K562 (cell line): ENCODE measurements at regions not wholly inside any gene's neighbourhood (a gene's known extent, or its start where the extent isn't known, plus 50 kb on each side); places are given as distances from the start of the nearest gene placed in this dataset.

Source experiments
- BHLHE40 ChIP-seq: IDR thresholded peaks from 2 replicates; pipeline ENCODE4 v1.6.1; 2011; ENCODE audit warnings: low read length, improper control_type of control experiment
- CBX2 ChIP-seq: fragments of 200-600 bp; sonication (generic); IDR thresholded peaks from one replicate; pipeline ENCODE4 v1.6.1; 2012; ENCODE audit warnings: mild to moderate bottlenecking, low read length, inconsistent platforms; ENCODE audit not compliant: insufficient read depth, poor library complexity, severe bottlenecking
- CCNT2 ChIP-seq: IDR thresholded peaks from 2 replicates; pipeline ENCODE4 v1.6.1; 2011; ENCODE audit warnings: borderline replicate concordance, low read depth, mild to moderate bottlenecking, moderate library complexity, mixed read lengths, low read length; ENCODE audit not compliant: insufficient read length; ENCODE audit errors: extremely low read depth
- CHD2 ChIP-seq: IDR thresholded peaks from 2 replicates; pipeline ENCODE4 v1.6.1; 2011; ENCODE audit warnings: low read depth, low read length
- MAFK ChIP-seq: IDR thresholded peaks from 2 replicates; pipeline ENCODE4 v1.6.1; 2011; ENCODE audit warnings: low read length, improper control_type of control experiment
- NFIC ChIP-seq: fragments of 450-650 bp; IDR thresholded peaks from 2 replicates; pipeline ENCODE4 v1.6.1; 2017; ENCODE audit warnings: mild to moderate bottlenecking, inconsistent platforms
- POLR2AphosphoS5 ChIP-seq: IDR thresholded peaks from 2 replicates; pipeline ENCODE4 v1.6.1; 2011; ENCODE audit warnings: mild to moderate bottlenecking, low read depth, low read length, moderate library complexity; ENCODE audit not compliant: control insufficient read depth, insufficient read depth
- RAD21 ChIP-seq, 2 experiments: fragments of 250-450 bp in 1 of 2; fragments of 450-650 bp in 1 of 2; sonication (Bioruptor Pico) in 1 of 2; formaldehyde crosslinking in 1 of 2; IDR thresholded peaks in 1 of 2; conservative IDR thresholded peaks in 1 of 2; 2 replicates each; pipeline versions ENCODE4 v1.4.0 to v1.8.0; 2020 to 2022; ENCODE audit warnings: mild to moderate bottlenecking in 2 of 2, moderate library complexity in 1 of 2
- RREB1 ChIP-seq: fragments of 250-450 bp; sonication (Bioruptor Pico); IDR thresholded peaks from 2 replicates; pipeline ENCODE4 v1.4.0; 2020
- TBL1XR1 ChIP-seq, 2 experiments: IDR thresholded peaks; 2 replicates each; pipeline ENCODE4 v1.6.1; 2012; ENCODE audit warnings: improper control_type of control experiment in 2 of 2, low read length in 2 of 2, mild to moderate bottlenecking in 1 of 2
- ZBTB33 ChIP-seq: sonication (generic); formaldehyde crosslinking; IDR thresholded peaks from 2 replicates; pipeline ENCODE4 v1.8.1; 2023; ENCODE audit warnings: mild to moderate bottlenecking, missing genetic modification reagents
- ZNF174 ChIP-seq: fragments of 250-450 bp; sonication (Bioruptor Pico); IDR thresholded peaks from 2 replicates; pipeline ENCODE4 v1.4.0; 2020; ENCODE audit warnings: mild to moderate bottlenecking
- ZNF449 ChIP-seq: fragments of 250-450 bp; sonication (Bioruptor Pico); IDR thresholded peaks from 2 replicates; pipeline ENCODE4 v1.8.0; 2022; ENCODE audit warnings: moderate library complexity, mild to moderate bottlenecking, inconsistent platforms
- TF ChIP-seq, protein P1 (sequence below), 3 experiments: IDR thresholded peaks in 2 of 3; conservative IDR thresholded peaks in 1 of 3; 2 replicates each; pipeline ENCODE4 v1.5.1; 2011 to 2012; ENCODE audit warnings: low read length in 3 of 3, mild to moderate bottlenecking in 3 of 3, control low read depth in 2 of 3, improper control_type of control experiment in 1 of 3, inconsistent platforms in 1 of 3, low read depth in 1 of 3, mixed read lengths in 1 of 3, moderate library complexity in 1 of 3; ENCODE audit not compliant: insufficient read depth in 2 of 3

- TF ChIP-seq ZBTB33 (CRISPR knock-in tag) = no peak
- no peak for TF ChIP-seq BHLHE40
- no peak for TF ChIP-seq TBL1XR1 (IDR thresholded peaks at IDR 0.05; ENCODE audit: low read length in 2 of 2)
- no peak for TF ChIP-seq CHD2
- no peak for TF ChIP-seq NFIC
- no peak for TF ChIP-seq POLR2AphosphoS5
- no peak for TF ChIP-seq CCNT2
- TF ChIP-seq RREB1 = no peak
- no peak for TF ChIP-seq ZNF449 (CRISPR knock-in tag)
- TF ChIP-seq RAD21 (CRISPR knock-in tag; conservative IDR thresholded peaks at IDR 0.05 in 1 of 2, IDR thresholded peaks at IDR 0.05 in 1 of 2) = no peak
- no peak for TF ChIP-seq MAFK
- TF ChIP-seq ZNF174 (CRISPR knock-in tag) = no peak
- TF ChIP-seq CBX2 = no peak
- TF ChIP-seq, protein P1, sequence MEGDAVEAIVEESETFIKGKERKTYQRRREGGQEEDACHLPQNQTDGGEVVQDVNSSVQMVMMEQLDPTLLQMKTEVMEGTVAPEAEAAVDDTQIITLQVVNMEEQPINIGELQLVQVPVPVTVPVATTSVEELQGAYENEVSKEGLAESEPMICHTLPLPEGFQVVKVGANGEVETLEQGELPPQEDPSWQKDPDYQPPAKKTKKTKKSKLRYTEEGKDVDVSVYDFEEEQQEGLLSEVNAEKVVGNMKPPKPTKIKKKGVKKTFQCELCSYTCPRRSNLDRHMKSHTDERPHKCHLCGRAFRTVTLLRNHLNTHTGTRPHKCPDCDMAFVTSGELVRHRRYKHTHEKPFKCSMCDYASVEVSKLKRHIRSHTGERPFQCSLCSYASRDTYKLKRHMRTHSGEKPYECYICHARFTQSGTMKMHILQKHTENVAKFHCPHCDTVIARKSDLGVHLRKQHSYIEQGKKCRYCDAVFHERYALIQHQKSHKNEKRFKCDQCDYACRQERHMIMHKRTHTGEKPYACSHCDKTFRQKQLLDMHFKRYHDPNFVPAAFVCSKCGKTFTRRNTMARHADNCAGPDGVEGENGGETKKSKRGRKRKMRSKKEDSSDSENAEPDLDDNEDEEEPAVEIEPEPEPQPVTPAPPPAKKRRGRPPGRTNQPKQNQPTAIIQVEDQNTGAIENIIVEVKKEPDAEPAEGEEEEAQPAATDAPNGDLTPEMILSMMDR (IDR thresholded peaks at IDR 0.05 in 2 of 3, conservative IDR thresholded peaks at IDR 0.05 in 1 of 3; ENCODE audit: insufficient read depth in 2 of 3, low read depth in 1 of 3, low read length in 3 of 3) = no peak
Observed at GRCh38 chr5:74030371-74030770, 404.4 kb downstream of the ARHGEF28 start.
